ENCODE measurements at regions not wholly inside any gene's neighbourhood (a gene's known extent, or its start where the extent isn't known, plus 50 kb on each side); places are given as distances from the start of the nearest gene placed in this dataset.

DNA sequence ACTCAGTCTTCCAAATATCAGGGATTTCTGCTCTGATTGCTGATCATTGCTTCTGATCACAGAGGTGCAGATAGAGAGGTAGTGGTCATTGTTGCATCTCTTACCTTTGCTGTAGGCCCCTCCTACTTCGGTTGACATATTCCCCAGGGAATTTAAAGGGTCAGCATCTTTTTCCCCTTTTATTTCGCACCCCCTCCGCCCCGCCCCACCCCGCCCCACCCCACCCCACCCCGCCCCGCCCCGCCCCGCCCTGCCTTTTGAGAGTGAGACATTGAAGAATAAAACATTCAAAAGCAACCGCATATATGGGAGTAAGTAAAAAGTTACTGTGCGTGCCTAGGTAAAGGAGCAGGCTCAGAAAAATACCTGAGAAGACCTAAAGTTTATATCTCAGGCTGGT, 463.9 kb downstream of the BTG1 start:
- no peak for ATAC-seq
- Histone ChIP-seq H3K27me3 (no peaks in the 10 kb centered on the region), H3K36me3 (no peaks in the 10 kb centered on the region), H3K9me3 (no peaks in the 10 kb centered on the region), H3K4me1 (no peaks in the 10 kb centered on the region), H3K4me3 (no peak overlapping the region), H3K27ac (no peak overlapping the region)
- TF ChIP-seq, protein P1, sequence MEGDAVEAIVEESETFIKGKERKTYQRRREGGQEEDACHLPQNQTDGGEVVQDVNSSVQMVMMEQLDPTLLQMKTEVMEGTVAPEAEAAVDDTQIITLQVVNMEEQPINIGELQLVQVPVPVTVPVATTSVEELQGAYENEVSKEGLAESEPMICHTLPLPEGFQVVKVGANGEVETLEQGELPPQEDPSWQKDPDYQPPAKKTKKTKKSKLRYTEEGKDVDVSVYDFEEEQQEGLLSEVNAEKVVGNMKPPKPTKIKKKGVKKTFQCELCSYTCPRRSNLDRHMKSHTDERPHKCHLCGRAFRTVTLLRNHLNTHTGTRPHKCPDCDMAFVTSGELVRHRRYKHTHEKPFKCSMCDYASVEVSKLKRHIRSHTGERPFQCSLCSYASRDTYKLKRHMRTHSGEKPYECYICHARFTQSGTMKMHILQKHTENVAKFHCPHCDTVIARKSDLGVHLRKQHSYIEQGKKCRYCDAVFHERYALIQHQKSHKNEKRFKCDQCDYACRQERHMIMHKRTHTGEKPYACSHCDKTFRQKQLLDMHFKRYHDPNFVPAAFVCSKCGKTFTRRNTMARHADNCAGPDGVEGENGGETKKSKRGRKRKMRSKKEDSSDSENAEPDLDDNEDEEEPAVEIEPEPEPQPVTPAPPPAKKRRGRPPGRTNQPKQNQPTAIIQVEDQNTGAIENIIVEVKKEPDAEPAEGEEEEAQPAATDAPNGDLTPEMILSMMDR (IDR thresholded peaks at IDR 0.05), result no peak
- no peak for TF ChIP-seq POLR2A (IDR thresholded peaks at IDR 0.05)
- 69% methylated on average over 11 of the region's 11 CpGs for WGBS (ENCODE audit: insufficient coverage, low coverage, low lambda C conversion rate, missing lambda C conversion rate)
- intact Hi-C loops (cut with DNase I), result no loop called here
- DNase-seq, result no peak

DNA sequence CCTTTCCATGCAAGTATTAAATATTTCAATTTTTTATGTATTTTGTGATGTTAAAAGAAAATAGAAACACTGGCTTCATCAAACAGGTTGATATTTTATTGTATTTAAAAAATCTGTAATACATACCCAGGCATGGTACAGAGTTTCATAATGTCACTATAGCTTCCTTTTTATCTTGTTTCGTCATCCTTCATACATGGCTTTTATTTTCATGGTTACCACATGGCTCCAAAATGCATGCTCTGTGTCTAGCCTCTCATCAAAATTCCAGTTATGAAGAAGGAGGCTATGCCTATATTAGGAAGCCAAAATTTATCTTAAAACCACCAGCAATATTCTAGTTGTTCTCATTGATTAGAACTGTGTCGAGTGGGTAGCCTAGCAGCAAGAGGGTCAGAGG, 464.8 kb downstream of the BTG1 start:
- H3K36me3 ChIP-seq, result no peaks in the 10 kb centered on the region
- no peak for ATAC-seq
- no peaks in the 10 kb centered on the region for H3K27me3 ChIP-seq
- DNase-seq, result no peak
- intact Hi-C loops (cut with DNase I), result no loop called here
- WGBS (ENCODE audit: insufficient coverage, low coverage, low lambda C conversion rate, missing lambda C conversion rate), result 84% methylated on average over 2 of the region's 2 CpGs
- no peak overlapping the region for H3K4me3 ChIP-seq
- TF ChIP-seq POLR2A (IDR thresholded peaks at IDR 0.05), result no peak
- TF ChIP-seq, protein P1 (IDR thresholded peaks at IDR 0.05), result no peak
- H3K4me1 ChIP-seq, result no peaks in the 10 kb centered on the region
- H3K9me3 ChIP-seq, result no peaks in the 10 kb centered on the region
- no peak overlapping the region for H3K27ac ChIP-seq

DNA sequence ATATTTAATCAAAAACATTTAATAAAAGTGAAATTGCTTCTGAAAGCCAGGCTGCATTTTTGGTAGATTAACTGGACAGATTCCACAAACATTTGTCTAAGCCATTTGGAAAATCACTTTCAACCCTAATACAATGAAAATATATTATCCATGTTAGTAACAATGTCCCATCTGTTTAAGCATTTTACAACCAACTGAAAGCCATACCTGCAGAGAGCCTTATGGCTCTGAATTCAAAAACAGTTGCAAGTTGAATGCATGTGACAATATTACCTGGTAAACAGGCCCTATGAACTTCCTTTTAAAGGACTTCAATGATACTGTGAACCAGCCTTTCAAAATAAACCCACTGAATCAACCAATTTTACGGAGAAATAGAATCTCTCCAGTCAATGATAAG, 468.1 kb downstream of the BTG1 start:
- DNase-seq, result no peak
- H3K27ac ChIP-seq, result no peak overlapping the region
- TF ChIP-seq, protein P1 (IDR thresholded peaks at IDR 0.05), result no peak
- TF ChIP-seq POLR2A (IDR thresholded peaks at IDR 0.05), result no peak
- no peaks in the 10 kb centered on the region for H3K9me3 ChIP-seq
- intact Hi-C loops (cut with DNase I), result no loop called here
- H3K4me1 ChIP-seq, result no peaks in the 10 kb centered on the region
- 90% methylated on average over 1 of the region's 1 CpG for WGBS (ENCODE audit: insufficient coverage, low coverage, low lambda C conversion rate, missing lambda C conversion rate)
- no peaks in the 10 kb centered on the region for H3K27me3 ChIP-seq
- ATAC-seq, result no peak
- no peaks in the 10 kb centered on the region for H3K36me3 ChIP-seq
- H3K4me3 ChIP-seq, result no peak overlapping the region

DNA sequence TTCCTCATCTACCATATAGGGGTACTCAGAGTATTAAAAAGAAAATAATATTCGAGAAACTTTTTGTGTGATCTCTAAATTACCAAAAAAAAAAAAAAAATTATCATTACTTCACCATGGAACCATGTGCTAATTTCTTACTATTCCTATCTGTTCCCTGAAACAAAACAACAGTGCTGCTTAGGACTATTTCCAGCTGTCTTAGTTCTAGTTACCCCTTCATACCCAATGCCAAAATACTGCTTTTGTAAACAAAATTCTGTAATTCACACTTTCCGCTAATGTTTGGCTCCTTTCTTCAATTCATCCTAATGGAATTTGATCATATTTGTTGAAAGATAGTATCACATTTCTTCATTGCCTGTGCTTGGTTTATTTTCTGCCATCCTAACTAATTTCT, 470.2 kb downstream of the BTG1 start:
- 55% methylated on average over 2 of the region's 2 CpGs for WGBS (ENCODE audit: insufficient coverage, low coverage, low lambda C conversion rate, missing lambda C conversion rate)

More for the DNA sequence above, 470.2 kb downstream of the BTG1 start:
- H3K4me1 ChIP-seq, result no peaks in the 10 kb centered on the region
- ATAC-seq (no peak), DNase-seq (no peak)
- no peaks in the 10 kb centered on the region for H3K36me3 ChIP-seq
- H3K4me3 ChIP-seq, result no peak overlapping the region
- H3K9me3 ChIP-seq, result no peaks in the 10 kb centered on the region
- intact Hi-C loops (cut with DNase I), result no loop called here
- no peak overlapping the region for H3K27ac ChIP-seq
- TF ChIP-seq, protein P1 (IDR thresholded peaks at IDR 0.05), result no peak
- no peak for TF ChIP-seq POLR2A (IDR thresholded peaks at IDR 0.05)
- no peaks in the 10 kb centered on the region for H3K27me3 ChIP-seq

All from right lobe of liver (tissue), 6 donors.